H1 (cell line): ENCODE measurements at regions not wholly inside any gene's neighbourhood (a gene's known extent, or its start where the extent isn't known, plus 50 kb on each side); places are given as distances from the start of the nearest gene placed in this dataset.

ENCODE experiments used
- CTCF ChIA-PET: fragments of 300-600 bp; sonication (Branson Sonifier 250); formaldehyde crosslinking; loops from one replicate; lab custom pipeline; 2021; ENCODE audit not compliant: partially characterized antibody; lab: Charles Lee
- POLR2A ChIA-PET: fragments of 300-600 bp; sonication (Branson Sonifier 250); formaldehyde crosslinking; loops from one replicate; lab custom pipeline; 2021; ENCODE audit warnings: inconsistent platforms; ENCODE audit not compliant: partially characterized antibody; lab: Charles Lee
- DNase-seq, 2 experiments: peaks; one replicate each; pipeline versions ENCODE4 v3.0.0 to v3.0.0-alpha.2; 2010 to 2022; ENCODE audit warnings: low spot score in 2 of 2, low read depth in 1 of 2, mixed read lengths in 1 of 2
- FAIRE-seq: peaks from 2 replicates; lab custom pipeline; 2011; peaks lifted over from hg19 to GRCh38; lab: Jason Lieb, UNC
- H2AFZ ChIP-seq: 2 replicates; pipeline ENCODE4 v1.8.1; 2012; ENCODE audit warnings: low read length, inconsistent platforms
- H2AK5ac ChIP-seq: 2 replicates; pipeline ENCODE4 v1.6.1; 2013; ENCODE audit warnings: low read depth, low read length
- H2BK120ac ChIP-seq: replicated peaks from 2 replicates; pipeline ENCODE3; 2013; ENCODE audit warnings: low read depth, low read length, inconsistent platforms
- H2BK12ac ChIP-seq: 2 replicates; pipeline ENCODE4 v1.6.1; 2013; ENCODE audit warnings: low read depth, low read length
- H2BK15ac ChIP-seq: 2 replicates; pipeline ENCODE4 v1.6.1; 2013; ENCODE audit warnings: low read length
- H2BK20ac ChIP-seq: 2 replicates; pipeline ENCODE4 v1.6.1; 2013; ENCODE audit warnings: low read length
- H2BK5ac ChIP-seq: 2 replicates; pipeline ENCODE4 v1.6.1; 2013; ENCODE audit warnings: low read depth, low read length
- H3K14ac ChIP-seq: 2 replicates; pipeline ENCODE4 v1.6.1; 2013; ENCODE audit warnings: inconsistent platforms; ENCODE audit not compliant: insufficient read length
- H3K18ac ChIP-seq: 2 replicates; pipeline ENCODE4 v1.6.1; 2013; ENCODE audit warnings: low read length; ENCODE audit errors: extremely low read depth
- H3K23ac ChIP-seq: 2 replicates; pipeline ENCODE4 v1.6.1; 2013; ENCODE audit warnings: inconsistent platforms; ENCODE audit not compliant: insufficient read length
- H3K23me2 ChIP-seq: 2 replicates; pipeline ENCODE4 v1.6.1; 2013; ENCODE audit warnings: low read depth, low read length
- H3K27ac ChIP-seq: 2 replicates; pipeline ENCODE4 v1.6.1; 2011; ENCODE audit warnings: low read depth, low read length, inconsistent platforms
- H3K27me3 ChIP-seq, 4 experiments: replicated peaks in 1 of 4; 1 replicate in 1 of 4; 2 replicates in 3 of 4; pipeline versions ENCODE4 v1.6.1 to v1.8.1; 2011 to 2013; ENCODE audit warnings: low read length in 3 of 4, mild to moderate bottlenecking in 3 of 4, inconsistent platforms in 2 of 4, mixed read lengths in 2 of 4, moderate library complexity in 1 of 4; ENCODE audit not compliant: control insufficient read depth in 3 of 4, insufficient read depth in 3 of 4; ENCODE audit errors: extremely low read depth in 1 of 4
- H3K36me3 ChIP-seq, 4 experiments: 2 replicates each; pipeline versions ENCODE4 v1.6.1 to v1.8.1; 2011 to 2013; ENCODE audit warnings: mild to moderate bottlenecking in 4 of 4, low read length in 3 of 4, moderate library complexity in 2 of 4, control low read depth in 1 of 4, inconsistent platforms in 1 of 4; ENCODE audit not compliant: insufficient read depth in 4 of 4, control insufficient read depth in 2 of 4
- H3K4ac ChIP-seq: replicated peaks from 2 replicates; pipeline ENCODE3; 2013; ENCODE audit warnings: low read length, low read depth, mixed read lengths, inconsistent platforms; ENCODE audit not compliant: insufficient read length
- H3K4me1 ChIP-seq, 4 experiments: replicated peaks in 1 of 4; 1 replicate in 1 of 4; 2 replicates in 3 of 4; pipeline versions ENCODE4 v1.6.1 to v1.8.1; 2011 to 2013; ENCODE audit warnings: low read length in 3 of 4, inconsistent platforms in 2 of 4, mixed read lengths in 1 of 4; ENCODE audit not compliant: insufficient read depth in 4 of 4, control insufficient read depth in 3 of 4
- H3K4me2 ChIP-seq, 2 experiments: 2 replicates each; pipeline versions ENCODE4 v1.6.1 to v1.8.1; 2011 to 2013; ENCODE audit warnings: low read depth in 2 of 2, low read length in 2 of 2, control low read depth in 1 of 2, inconsistent platforms in 1 of 2, mild to moderate bottlenecking in 1 of 2; ENCODE audit not compliant: insufficient read depth in 1 of 2
- H3K4me3 ChIP-seq, 4 experiments: fragments of 200-600, 300-600 bp in 1 of 4; sonication (generic), shearing (Covaris generic), sonication (Bioruptor Twin) in 1 of 4; 2 replicates each; pipeline versions ENCODE4 v1.5.1 to v1.8.1; 2011 to 2016; ENCODE audit warnings: low read length in 4 of 4, low read depth in 3 of 4, control low read depth in 2 of 4, inconsistent platforms in 2 of 4, mild to moderate bottlenecking in 2 of 4, mixed read lengths in 1 of 4, moderate library complexity in 1 of 4; ENCODE audit not compliant: insufficient read depth in 2 of 4; ENCODE audit errors: extremely low read depth in 1 of 4
- H3K56ac ChIP-seq: replicated peaks from 2 replicates; pipeline ENCODE3; 2013; ENCODE audit warnings: low read depth, mild to moderate bottlenecking, mixed read lengths, low read length, inconsistent platforms; ENCODE audit not compliant: insufficient read length
- H3K79me1 ChIP-seq: 2 replicates; pipeline ENCODE4 v1.6.1; 2013; ENCODE audit warnings: low read depth, low read length, control low read depth
- H3K79me2 ChIP-seq, 2 experiments: 2 replicates each; pipeline versions ENCODE4 v1.6.1 to v1.8.1; 2012 to 2013; ENCODE audit warnings: low read length in 2 of 2, mild to moderate bottlenecking in 2 of 2, inconsistent platforms in 1 of 2; ENCODE audit not compliant: insufficient read depth in 2 of 2, control insufficient read depth in 1 of 2
- H3K9ac ChIP-seq, 4 experiments: replicated peaks in 1 of 4; 1 replicate in 1 of 4; 2 replicates in 3 of 4; pipeline versions ENCODE4 v1.6.1 to v1.8.1; 2011 to 2013; ENCODE audit warnings: low read depth in 3 of 4, low read length in 3 of 4, control low read depth in 2 of 4, mild to moderate bottlenecking in 2 of 4, moderate library complexity in 2 of 4, inconsistent platforms in 1 of 4; ENCODE audit errors: extremely low read depth in 1 of 4
- H3K9me3 ChIP-seq, 2 experiments: 2 replicates each; pipeline versions ENCODE4 v1.6.1 to v1.8.1; 2012 to 2013; ENCODE audit warnings: mild to moderate bottlenecking in 2 of 2, moderate library complexity in 2 of 2, control low read depth in 1 of 2, inconsistent platforms in 1 of 2, low read depth in 1 of 2, low read length in 1 of 2, mixed read lengths in 1 of 2; ENCODE audit not compliant: insufficient read depth in 2 of 2
- H4K20me1 ChIP-seq, 2 experiments: replicated peaks in 1 of 2; 2 replicates each; pipeline versions ENCODE3 to v1.8.1; 2011 to 2013; ENCODE audit warnings: inconsistent platforms in 2 of 2, low read length in 2 of 2, mild to moderate bottlenecking in 1 of 2; ENCODE audit not compliant: insufficient read depth in 2 of 2, control insufficient read depth in 1 of 2
- H4K5ac ChIP-seq: 2 replicates; pipeline ENCODE4 v1.6.1; 2013; ENCODE audit warnings: low read length, low read depth, mixed read lengths, inconsistent platforms; ENCODE audit not compliant: insufficient read length
- H4K8ac ChIP-seq: 2 replicates; pipeline ENCODE4 v1.8.0; 2013; ENCODE audit warnings: mild to moderate bottlenecking, moderate library complexity, low read length, inconsistent platforms; ENCODE audit not compliant: insufficient read depth; ENCODE audit errors: extremely low read depth
- H4K91ac ChIP-seq: replicated peaks from 2 replicates; pipeline ENCODE3; 2013; ENCODE audit warnings: low read length, mixed read lengths, inconsistent platforms; ENCODE audit not compliant: insufficient read length
- CTBP2 ChIP-seq: IDR thresholded peaks from 2 replicates; pipeline ENCODE4 v1.7.0; 2011; ENCODE audit warnings: borderline replicate concordance, mild to moderate bottlenecking, moderate library complexity, mixed read lengths, low read length; ENCODE audit not compliant: insufficient read depth, insufficient read length
- EP300 ChIP-seq, 2 experiments: IDR thresholded peaks; 1 replicate in 1 of 2; 2 replicates in 1 of 2; pipeline ENCODE4 v1.6.1; 2011 to 2012; ENCODE audit warnings: low read depth in 2 of 2, low read length in 2 of 2, mild to moderate bottlenecking in 2 of 2, borderline replicate concordance in 1 of 2, inconsistent platforms in 1 of 2, moderate library complexity in 1 of 2
- JUND ChIP-seq: IDR thresholded peaks from 2 replicates; pipeline ENCODE4 v1.6.1; 2011; ENCODE audit warnings: mild to moderate bottlenecking, improper control_type of control experiment, low read length
- KDM1A ChIP-seq: fragments of 200-600, 300-600 bp; sonication (generic); IDR thresholded peaks from 2 replicates; pipeline ENCODE4 v1.7.1; 2016; ENCODE audit warnings: mild to moderate bottlenecking, low read length, borderline replicate concordance
- KDM5A ChIP-seq: fragments of 200-600 bp; IDR thresholded peaks from 2 replicates; pipeline ENCODE4 v1.7.1; 2012; ENCODE audit warnings: mild to moderate bottlenecking, low read length, inconsistent platforms, mixed read lengths
- RBBP5 ChIP-seq: IDR thresholded peaks from 2 replicates; pipeline ENCODE4 v1.7.1; 2012; ENCODE audit warnings: low read depth, mild to moderate bottlenecking, inconsistent platforms, low read length, moderate library complexity, borderline replicate concordance
- RNF2 ChIP-seq: fragments of 200-900, 300-1000 bp; sonication (generic); IDR thresholded peaks from 2 replicates; pipeline ENCODE4 v1.7.1; 2016; ENCODE audit warnings: borderline replicate concordance, low read depth, mild to moderate bottlenecking, antibody characterized with exemption, low read length; ENCODE audit not compliant: poor library complexity, severe bottlenecking; ENCODE audit errors: missing control alignments
- SIRT6 ChIP-seq: IDR thresholded peaks from one replicate; pipeline ENCODE4 v1.7.1; 2012; ENCODE audit warnings: low read length, inconsistent platforms
- SP4 ChIP-seq: IDR thresholded peaks from 2 replicates; pipeline ENCODE4 v1.6.1; 2012; ENCODE audit warnings: low read length, inconsistent platforms
- YY1 ChIP-seq: IDR thresholded peaks from 2 replicates; pipeline ENCODE4 v1.6.1; 2011; ENCODE audit warnings: low read depth, mild to moderate bottlenecking, low read length
- WGBS, 2 experiments: shearing (Covaris generic) in 1 of 2; methylation state at CpG; one replicate each; pipeline versions ENCODE4 v1.1.6 to v1.1.7; 2013 to 2015; ENCODE audit warnings: low lambda C conversion rate in 2 of 2, mixed read lengths in 2 of 2, inconsistent platforms in 1 of 2, low coverage in 1 of 2, missing lambda C conversion rate in 1 of 2; ENCODE audit not compliant: insufficient replicate concordance in 2 of 2, insufficient coverage in 1 of 2, insufficient read length in 1 of 2; ENCODE audit errors: extremely low coverage in 1 of 2, missing lambda C conversion rate in 1 of 2; 5-methylcytosine and 5-hydroxymethylcytosine counted together

- H2AK5ac ChIP-seq: no peak overlapping the region
- H3K56ac ChIP-seq: no peak overlapping the region
- WGBS, 2 experiments: 89% methylated on average over 7 of the region's 7 CpGs; no CpG with 5 or more reads in 1 of the 2 experiments
- H3K79me1 ChIP-seq: no peaks in the 10 kb centered on the region
- no peak overlapping the region for H2BK5ac ChIP-seq
- no peak overlapping the region for H2BK12ac ChIP-seq
- no peak overlapping the region for H3K4me2 ChIP-seq
- no peak overlapping the region for H4K8ac ChIP-seq
- no peaks in the 10 kb centered on the region for H3K79me2 ChIP-seq
- no peaks in the 10 kb centered on the region; the same call in 1 of the 2 replicates for H3K23me2 ChIP-seq
- H3K14ac ChIP-seq: no peak overlapping the region
- no peak overlapping the region for H3K27ac ChIP-seq
- CTCF ChIA-PET: interaction anchor here (0.5 to 6.3 kb wide), 11 partner anchors 8 to 1049 kb away, joined by 3 to 52 read pairs (median 4); no protein-coding TSS in a partner anchor
- TF ChIP-seq CTBP2 (no peak), RBBP5 (no peak), JUND (no peak), KDM1A (no peak), SIRT6 (no peak), EP300 (IDR thresholded peaks at IDR 0.05; ENCODE audit: borderline replicate concordance in 1 of 2, low read depth in 2 of 2, low read length in 2 of 2) (no peak), YY1 (no peak), KDM5A (no peak), SP4 (no peak), RNF2 (no peak)
- no peaks in the 10 kb centered on the region for H3K27me3 ChIP-seq
- no peaks in the 10 kb centered on the region for H3K36me3 ChIP-seq
- no peak overlapping the region for H2BK20ac ChIP-seq
- no peak overlapping the region for H3K9ac ChIP-seq
- no peak overlapping the region for H2BK15ac ChIP-seq
- no peak overlapping the region for H3K4me3 ChIP-seq
- no peak for FAIRE-seq
- H2AFZ ChIP-seq: no peak overlapping the region
- H3K23ac ChIP-seq: no peak overlapping the region
- no peak overlapping the region for H2BK120ac ChIP-seq
- peaks cover 0 to 5% (median 0%) of the 10 kb centered on the region in 4 experiments; a peak in 2 of 7 replicates for H3K4me1 ChIP-seq
- no peak overlapping the region for H3K18ac ChIP-seq
- H4K20me1 ChIP-seq: no peaks in the 10 kb centered on the region
- DNase-seq: no peak
- H4K91ac ChIP-seq: no peak overlapping the region
- H3K4ac ChIP-seq: no peak overlapping the region
- H3K9me3 ChIP-seq: no peaks in the 10 kb centered on the region
- POLR2A ChIA-PET: interaction anchor here (1.9 kb wide), 1 partner anchor 15 kb away, joined by 4 read pairs; no protein-coding TSS in a partner anchor
- no peak overlapping the region for H4K5ac ChIP-seq
These were observed 89.2 kb downstream of the LYZL1 start for GRCh38 chr10:29378106-29378505.
